OCI-LY1 (cell line): ENCODE measurements at regions not wholly inside any gene's neighbourhood (a gene's known extent, or its start where the extent isn't known, plus 50 kb on each side); places are given as distances from the start of the nearest gene placed in this dataset.

ENCODE experiments used
- H2AFZ ChIP-seq: fragments of 200-600 bp; sonication (generic), shearing (Covaris generic); 2 replicates; pipeline ENCODE4 v1.6.0; 2014; ENCODE audit warnings: antibody characterized with exemption, mild to moderate bottlenecking, low read length
- H3F3A ChIP-seq: fragments of 200-600 bp; sonication (generic), shearing (Covaris generic); 2 replicates; pipeline ENCODE4 v1.6.0; 2014; ENCODE audit warnings: mild to moderate bottlenecking, antibody characterized with exemption, low read length, moderate library complexity; ENCODE audit not compliant: insufficient read depth
- H3K27ac ChIP-seq: fragments of 200-600 bp; sonication (generic); 2 replicates; pipeline ENCODE4 v1.5.1; 2014; ENCODE audit warnings: low read length, mixed run types, mild to moderate bottlenecking, low read depth; ENCODE audit not compliant: poor library complexity, severe bottlenecking
- H3K27me3 ChIP-seq: fragments of 200-600 bp; sonication (generic); 2 replicates; pipeline ENCODE4 v1.6.0; 2014; ENCODE audit warnings: antibody characterized with exemption, mild to moderate bottlenecking, low read length, moderate library complexity; ENCODE audit not compliant: insufficient read depth
- H3K36me3 ChIP-seq: fragments of 200-600 bp; sonication (generic); 2 replicates; pipeline ENCODE4 v1.6.1; 2014; ENCODE audit warnings: mild to moderate bottlenecking, antibody characterized with exemption, low read length, moderate library complexity, mixed read lengths; ENCODE audit not compliant: insufficient read depth
- H3K4me1 ChIP-seq: fragments of 200-600 bp; sonication (generic); 2 replicates; pipeline ENCODE4 v1.5.1; 2014; ENCODE audit warnings: mild to moderate bottlenecking, low read length, moderate library complexity; ENCODE audit not compliant: insufficient read depth, severe bottlenecking
- H3K4me2 ChIP-seq: fragments of 200-600 bp; sonication (generic), shearing (Covaris generic); 2 replicates; pipeline ENCODE4 v1.6.1; 2014; ENCODE audit warnings: low read length
- H3K4me3 ChIP-seq: fragments of 200-600 bp; sonication (generic); 2 replicates; pipeline ENCODE4 v1.5.1; 2014; ENCODE audit warnings: low read length, low read depth, mild to moderate bottlenecking, mixed read lengths; ENCODE audit not compliant: poor library complexity, severe bottlenecking
- H3K79me2 ChIP-seq: fragments of 200-600 bp; shearing (Covaris generic); 2 replicates; pipeline ENCODE4 v1.6.1; 2016; ENCODE audit warnings: mixed run types, low read length, mixed read lengths; ENCODE audit not compliant: insufficient read depth
- H3K9ac ChIP-seq: fragments of 200-600 bp; sonication (generic), shearing (Covaris generic); 2 replicates; pipeline ENCODE4 v1.6.1; 2014; ENCODE audit warnings: mild to moderate bottlenecking, low read length, mixed read lengths
- H3K9me2 ChIP-seq: fragments of 200-600 bp; sonication (generic), shearing (Covaris generic); 2 replicates; pipeline ENCODE4 v1.6.1; 2014; ENCODE audit warnings: low read depth, mild to moderate bottlenecking, low read length, mixed read lengths
- H3K9me3 ChIP-seq: fragments of 200-600 bp; shearing (Covaris generic); 2 replicates; pipeline ENCODE4 v1.6.1; 2014; ENCODE audit warnings: low read length, mixed read lengths
- H4K20me1 ChIP-seq: fragments of 200-600 bp; sonication (generic), shearing (Covaris generic); 2 replicates; pipeline ENCODE4 v1.6.0; 2016; ENCODE audit warnings: mild to moderate bottlenecking, low read length; ENCODE audit not compliant: insufficient read depth
- CTCF ChIP-seq: fragments of 200-600 bp; sonication (generic), shearing (Covaris generic); IDR thresholded peaks from 2 replicates; pipeline ENCODE4 v1.5.1; 2017; ENCODE audit warnings: mild to moderate bottlenecking, antibody characterized with exemption, low read length, moderate library complexity, mixed read lengths
- EZH2 ChIP-seq: fragments of 200-600 bp; sonication (generic), shearing (Covaris generic); IDR thresholded peaks from 2 replicates; pipeline ENCODE4 v1.8.0; 2017; ENCODE audit warnings: borderline replicate concordance, mixed run types, mild to moderate bottlenecking, antibody characterized with exemption, low read length, moderate library complexity, mixed read lengths

DNA sequence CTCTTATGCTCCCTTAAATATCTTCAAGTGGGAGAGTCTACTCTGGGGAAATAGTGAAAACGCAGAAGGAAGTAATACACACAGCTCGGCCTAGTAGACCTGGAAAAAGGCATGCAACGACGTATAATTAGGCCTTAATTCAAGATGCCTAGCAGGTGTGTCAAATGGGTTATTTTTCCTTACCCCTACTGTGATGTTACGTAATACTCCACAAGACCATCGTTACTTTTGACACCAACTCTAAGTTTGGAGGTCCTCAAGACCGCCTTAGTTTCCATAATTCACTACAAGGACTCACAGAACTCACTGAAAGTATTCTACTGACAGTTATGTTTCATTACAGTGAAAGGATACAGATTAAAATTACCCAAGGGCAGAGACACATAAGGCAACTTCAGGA lies 1024.3 kb upstream of the MAP3K7 start:
- Histone ChIP-seq H3K9ac (no peak overlapping the region), H3K27me3 (no peaks in the 10 kb centered on the region), H3K36me3 (no peaks in the 10 kb centered on the region), H3K27ac (no peak overlapping the region), H4K20me1 (no peaks in the 10 kb centered on the region), H3K4me3 (no peak overlapping the region), H3K79me2 (no peaks in the 10 kb centered on the region), H3K4me2 (no peak overlapping the region), H3F3A (no peaks in the 10 kb centered on the region), H3K4me1 (no peaks in the 10 kb centered on the region), H2AFZ (no peak overlapping the region), H3K9me3 (no peaks in the 10 kb centered on the region), H3K9me2 (no peaks in the 10 kb centered on the region)
- TF ChIP-seq EZH2 (no peak), CTCF (no peak)

- H3K4me3 ChIP-seq: no peak overlapping the region
- no peak overlapping the region for H3K27ac ChIP-seq
- no peaks in the 10 kb centered on the region for H3K27me3 ChIP-seq
- no peak overlapping the region for H3K9ac ChIP-seq
- H4K20me1 ChIP-seq: no peaks in the 10 kb centered on the region
- TF ChIP-seq EZH2 (no peak), CTCF (no peak)
- no peak overlapping the region for H3K4me2 ChIP-seq
- no peaks in the 10 kb centered on the region for H3K79me2 ChIP-seq
- no peaks in the 10 kb centered on the region for H3K4me1 ChIP-seq
- no peaks in the 10 kb centered on the region for H3K36me3 ChIP-seq
- no peaks in the 10 kb centered on the region for H3F3A ChIP-seq
- no peaks in the 10 kb centered on the region for H3K9me2 ChIP-seq
- H2AFZ ChIP-seq: no peak overlapping the region
- no peaks in the 10 kb centered on the region for H3K9me3 ChIP-seq
Observed at GRCh38 chr6:91608428-91608827, 1021.6 kb upstream of the MAP3K7 start.

- TF ChIP-seq CTCF (no peak), EZH2 (no peak)
- Histone ChIP-seq H4K20me1 (no peaks in the 10 kb centered on the region), H3K9me2 (no peaks in the 10 kb centered on the region), H3K4me2 (no peak overlapping the region), H3K4me3 (no peak overlapping the region), H3K27ac (no peak overlapping the region), H3K27me3 (no peaks in the 10 kb centered on the region), H3K4me1 (no peaks in the 10 kb centered on the region), H3F3A (no peaks in the 10 kb centered on the region), H3K9me3 (no peaks in the 10 kb centered on the region), H2AFZ (no peak overlapping the region), H3K36me3 (no peaks in the 10 kb centered on the region), H3K79me2 (no peaks in the 10 kb centered on the region), H3K9ac (no peak overlapping the region)
Observed at GRCh38 chr6:91606148-91606901, 1019.5 kb upstream of the MAP3K7 start.
